Loucy (cell line): ENCODE measurements at regions not wholly inside any gene's neighbourhood (a gene's known extent, or its start where the extent isn't known, plus 50 kb on each side); places are given as distances from the start of the nearest gene placed in this dataset.

Experiments used
- EZH2phosphoT487 ChIP-seq: fragments of 200-600 bp; IDR thresholded peaks from 2 replicates; pipeline ENCODE4 v1.6.1; 2018; ENCODE audit warnings: antibody characterized with exemption, mild to moderate bottlenecking, moderate library complexity, borderline replicate concordance
- TF ChIP-seq, protein P1 (sequence below): fragments of 200-600 bp; sonication (generic); conservative IDR thresholded peaks from 2 replicates; pipeline ENCODE4 v1.5.1; 2014; ENCODE audit warnings: mild to moderate bottlenecking, antibody characterized with exemption, low read length

DNA sequence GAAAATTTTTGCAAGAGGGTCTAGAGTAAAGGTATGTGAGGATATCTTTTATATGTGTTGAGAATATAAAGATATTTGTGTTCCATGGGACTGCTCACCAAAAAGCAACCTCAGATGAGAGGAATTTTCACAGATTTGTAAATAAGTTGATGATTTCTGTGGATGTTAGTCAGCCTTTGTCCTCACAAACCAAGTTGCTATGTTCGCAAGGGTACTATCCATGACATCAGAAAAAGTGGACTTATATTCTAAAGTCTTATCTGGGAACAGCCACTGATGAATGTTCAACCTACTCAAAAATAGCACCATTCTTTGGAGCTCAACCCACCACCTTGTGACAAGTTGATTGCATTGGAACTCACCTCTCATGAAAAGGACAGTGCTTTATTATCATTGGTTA, 138.6 kb downstream of the PCDH20 start:
- TF ChIP-seq, protein P1, sequence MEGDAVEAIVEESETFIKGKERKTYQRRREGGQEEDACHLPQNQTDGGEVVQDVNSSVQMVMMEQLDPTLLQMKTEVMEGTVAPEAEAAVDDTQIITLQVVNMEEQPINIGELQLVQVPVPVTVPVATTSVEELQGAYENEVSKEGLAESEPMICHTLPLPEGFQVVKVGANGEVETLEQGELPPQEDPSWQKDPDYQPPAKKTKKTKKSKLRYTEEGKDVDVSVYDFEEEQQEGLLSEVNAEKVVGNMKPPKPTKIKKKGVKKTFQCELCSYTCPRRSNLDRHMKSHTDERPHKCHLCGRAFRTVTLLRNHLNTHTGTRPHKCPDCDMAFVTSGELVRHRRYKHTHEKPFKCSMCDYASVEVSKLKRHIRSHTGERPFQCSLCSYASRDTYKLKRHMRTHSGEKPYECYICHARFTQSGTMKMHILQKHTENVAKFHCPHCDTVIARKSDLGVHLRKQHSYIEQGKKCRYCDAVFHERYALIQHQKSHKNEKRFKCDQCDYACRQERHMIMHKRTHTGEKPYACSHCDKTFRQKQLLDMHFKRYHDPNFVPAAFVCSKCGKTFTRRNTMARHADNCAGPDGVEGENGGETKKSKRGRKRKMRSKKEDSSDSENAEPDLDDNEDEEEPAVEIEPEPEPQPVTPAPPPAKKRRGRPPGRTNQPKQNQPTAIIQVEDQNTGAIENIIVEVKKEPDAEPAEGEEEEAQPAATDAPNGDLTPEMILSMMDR = no peak
- TF ChIP-seq EZH2phosphoT487 = no peak
